BJ (cell line): ENCODE measurements at regions not wholly inside any gene's neighbourhood (a gene's known extent, or its start where the extent isn't known, plus 50 kb on each side); places are given as distances from the start of the nearest gene placed in this dataset.

Experiments
- CTCF ChIA-PET: fragments of 350-600 bp; formaldehyde crosslinking; extraction: SDS; loops from one replicate; lab custom pipeline; 2021; ENCODE audit warnings: antibody characterized with exemption, inconsistent platforms; lab: Yijun Ruan, JAX
- POLR2A ChIA-PET: fragments of 300-600 bp; sonication (Branson Sonifier 250); formaldehyde crosslinking; extraction: SDS; loops from one replicate; lab custom pipeline; 2021; ENCODE audit warnings: antibody characterized with exemption; lab: Charles Lee
- DNase-seq: peaks from one replicate; pipeline ENCODE4 v3.0.0-alpha.2; 2011; ENCODE audit warnings: low read depth
- H3K27me3 ChIP-seq: 2 replicates; pipeline ENCODE4 v1.6.0; 2011; ENCODE audit warnings: low read length; ENCODE audit not compliant: control insufficient read depth, insufficient read depth
- H3K36me3 ChIP-seq: 2 replicates; pipeline ENCODE4 v1.5.1; 2011; ENCODE audit warnings: low read length; ENCODE audit not compliant: control insufficient read depth, insufficient read depth
- H3K4me3 ChIP-seq: 2 replicates; pipeline ENCODE4 v1.5.1; 2011; ENCODE audit warnings: low read depth, mild to moderate bottlenecking, control low read depth, low read length
- CTCF ChIP-seq: IDR thresholded peaks from 2 replicates; pipeline ENCODE4 v1.5.1; 2011; ENCODE audit warnings: low read depth, mild to moderate bottlenecking, control low read depth, inconsistent platforms, low read length, moderate library complexity; ENCODE audit not compliant: insufficient read depth

DNA sequence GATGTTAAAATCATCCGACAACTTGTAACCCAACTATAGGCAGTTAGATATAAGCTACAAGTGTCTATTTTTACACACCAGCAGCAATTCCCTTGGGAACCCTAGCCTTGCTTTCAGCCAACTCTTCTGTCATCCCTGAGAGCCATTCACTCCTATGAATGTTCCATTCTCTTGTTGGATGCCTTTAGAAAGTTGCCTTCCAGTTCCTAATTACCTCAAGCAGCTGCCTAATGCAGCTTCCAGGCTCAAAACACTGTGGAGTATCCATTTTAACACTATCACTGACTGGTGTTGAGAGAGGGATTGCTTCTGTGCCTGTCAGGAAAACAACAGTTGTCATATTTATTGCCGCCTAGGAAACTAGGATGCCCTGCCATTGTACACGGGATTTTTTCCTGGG lies 402.0 kb upstream of the ACVR2A start:
- no peak overlapping the region for H3K4me3 ChIP-seq
- ChIA-PET CTCF (no interaction called here), POLR2A (no interaction called here)
- no peak for TF ChIP-seq CTCF
- no peaks in the 10 kb centered on the region for H3K36me3 ChIP-seq
- H3K27me3 ChIP-seq: no peaks in the 10 kb centered on the region
- no peak for DNase-seq

DNA sequence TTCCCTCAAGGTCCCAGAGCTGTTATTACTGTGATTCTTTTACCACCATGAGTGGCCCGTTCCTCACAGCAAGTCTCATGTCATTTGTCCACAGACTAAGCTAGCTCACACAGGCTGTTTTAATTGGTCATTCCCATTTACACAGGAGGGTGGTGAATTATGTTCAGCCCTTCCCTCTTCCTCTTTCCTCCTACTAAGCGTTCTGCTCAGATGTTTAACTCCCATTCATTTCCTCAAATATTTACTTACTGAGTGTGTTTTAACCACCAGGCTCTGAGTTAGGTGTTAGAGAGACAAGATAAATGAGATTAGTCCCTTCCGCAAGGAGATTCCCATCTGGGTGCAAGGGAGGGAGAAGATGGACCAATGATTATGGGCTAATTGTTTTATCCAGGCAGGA lies 403.6 kb upstream of the ACVR2A start:
- no peak for DNase-seq
- ChIA-PET POLR2A (no interaction called here), CTCF (interaction anchor here (1.0 kb wide), 1 partner anchor 15 kb away, joined by 3 read pairs; no protein-coding TSS in a partner anchor)
- Histone ChIP-seq H3K4me3 (no peak overlapping the region), H3K27me3 (no peaks in the 10 kb centered on the region), H3K36me3 (no peaks in the 10 kb centered on the region)
- TF ChIP-seq CTCF: no peak

- H3K4me3 ChIP-seq: no peak overlapping the region
- CTCF ChIA-PET: no interaction called here
- H3K36me3 ChIP-seq: no peaks in the 10 kb centered on the region
- no peak for TF ChIP-seq CTCF
- no peak for DNase-seq
- POLR2A ChIA-PET: no interaction called here
- no peaks in the 10 kb centered on the region for H3K27me3 ChIP-seq
Observed at GRCh38 chr2:147440734-147441133, 404.1 kb upstream of the ACVR2A start.

DNA sequence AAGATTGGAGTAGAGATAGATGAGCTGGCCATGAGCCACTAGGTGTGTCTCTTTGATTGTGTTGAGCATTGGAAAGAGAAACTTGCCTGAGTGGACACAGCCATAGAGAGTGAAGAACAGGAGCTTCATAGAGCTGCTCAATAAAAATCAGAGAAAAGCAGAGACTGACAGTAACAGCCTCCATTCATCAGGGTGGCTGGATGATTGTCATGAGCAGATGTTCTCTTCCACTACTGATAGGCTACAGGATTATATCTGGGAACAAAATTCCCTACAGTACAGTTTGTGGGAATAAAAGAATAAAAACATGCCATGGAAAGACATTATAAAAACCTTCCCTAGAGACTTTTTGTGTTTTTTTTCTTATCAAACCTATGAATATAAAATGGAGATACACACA lies 404.8 kb upstream of the ACVR2A start:
- Histone ChIP-seq H3K27me3 (no peaks in the 10 kb centered on the region), H3K36me3 (no peaks in the 10 kb centered on the region), H3K4me3 (no peak overlapping the region)
- POLR2A ChIA-PET: no interaction called here
- TF ChIP-seq CTCF: no peak
- no peak for DNase-seq
- CTCF ChIA-PET: no interaction called here

- Histone ChIP-seq H3K27me3 (no peaks in the 10 kb centered on the region), H3K36me3 (no peaks in the 10 kb centered on the region), H3K4me3 (no peak overlapping the region)
- ChIA-PET POLR2A (no interaction called here), CTCF (no interaction called here)
- DNase-seq: no peak
- no peak for TF ChIP-seq CTCF
Observed at GRCh38 chr2:147438882-147439281, 405.9 kb upstream of the ACVR2A start.
